CD14-positive monocyte (primary cell): ENCODE measurements at regions not wholly inside any gene's neighbourhood (a gene's known extent, or its start where the extent isn't known, plus 50 kb on each side); places are given as distances from the start of the nearest gene placed in this dataset.

Source experiments
- DNase-seq, 3 donors: peaks; one replicate each; pipeline ENCODE4 v3.0.0-alpha.2; 2011 to 2022
- H2AFZ ChIP-seq: 2 replicates; pipeline ENCODE4 v1.6.0; 2012; ENCODE audit warnings: mild to moderate bottlenecking, low read depth, low read length, inconsistent platforms; ENCODE audit not compliant: insufficient read depth, poor library complexity, severe bottlenecking
- H3K27ac ChIP-seq, 2 donors: 1 replicate in 1 of 2; 2 replicates in 1 of 2; pipeline ENCODE4 v1.5.1; 2012 to 2013; ENCODE audit warnings: low read length in 2 of 2, control low read depth in 1 of 2, inconsistent platforms in 1 of 2, low read depth in 1 of 2, mild to moderate bottlenecking in 1 of 2
- H3K27me3 ChIP-seq, 2 donors: one replicate each; pipeline versions ENCODE4 v1.6.0 to v1.6.1; 2011 to 2013; ENCODE audit warnings: low read length in 2 of 2; ENCODE audit not compliant: control insufficient read depth in 2 of 2, insufficient read depth in 2 of 2
- H3K36me3 ChIP-seq, 2 donors: replicated peaks in 1 of 2; 1 replicate in 1 of 2; 2 replicates in 1 of 2; pipeline versions ENCODE4 v1.5.1 to v1.6.1; 2012 to 2013; ENCODE audit warnings: low read length in 2 of 2, control low read depth in 1 of 2, inconsistent platforms in 1 of 2, mild to moderate bottlenecking in 1 of 2; ENCODE audit not compliant: insufficient read depth in 2 of 2, control insufficient read depth in 1 of 2
- H3K4me1 ChIP-seq, 2 donors: 1 replicate in 1 of 2; 2 replicates in 1 of 2; pipeline versions ENCODE4 v1.5.1 to v1.6.1; 2012 to 2013; ENCODE audit warnings: low read length in 2 of 2, control low read depth in 1 of 2, inconsistent platforms in 1 of 2, mild to moderate bottlenecking in 1 of 2, moderate library complexity in 1 of 2; ENCODE audit not compliant: insufficient read depth in 2 of 2, control insufficient read depth in 1 of 2
- H3K4me2 ChIP-seq: replicated peaks from 2 replicates; pipeline ENCODE3; 2012; ENCODE audit warnings: low read length, moderate library complexity, mild to moderate bottlenecking; ENCODE audit not compliant: poor library complexity, severe bottlenecking; ENCODE audit errors: extremely low read depth
- H3K4me3 ChIP-seq, 3 experiments: fragments of 200-600 bp in 1 of 3; sonication (generic) in 1 of 3; replicated peaks in 1 of 3; 1 replicate in 2 of 3; 2 replicates in 1 of 3; pipeline ENCODE4 v1.5.1; 2011 to 2013; ENCODE audit warnings: low read length in 3 of 3, mild to moderate bottlenecking in 3 of 3, control low read depth in 2 of 3, low read depth in 2 of 3, inconsistent platforms in 1 of 3, moderate library complexity in 1 of 3
- H3K79me2 ChIP-seq: 2 replicates; pipeline ENCODE4 v1.6.0; 2012; ENCODE audit warnings: mild to moderate bottlenecking, control low read depth, inconsistent platforms, low read length, moderate library complexity; ENCODE audit not compliant: insufficient read depth
- H3K9ac ChIP-seq: 2 replicates; pipeline ENCODE4 v1.6.0; 2017; ENCODE audit warnings: low read length, mild to moderate bottlenecking; ENCODE audit not compliant: insufficient read depth, poor library complexity, severe bottlenecking
- H3K9me3 ChIP-seq, 2 donors: replicated peaks in 1 of 2; 1 replicate in 1 of 2; 2 replicates in 1 of 2; pipeline versions ENCODE4 v1.5.1 to v1.6.1; 2012 to 2013; ENCODE audit warnings: low read length in 2 of 2, control low read depth in 1 of 2; ENCODE audit not compliant: control insufficient read depth in 1 of 2, insufficient read depth in 1 of 2
- H4K20me1 ChIP-seq: 2 replicates; pipeline ENCODE4 v1.6.0; 2012; ENCODE audit warnings: mild to moderate bottlenecking, low read length, control low read depth, moderate library complexity; ENCODE audit not compliant: insufficient read depth
- H3K27ac Mint-ChIP-seq, 7 donors: one replicate each; pipeline ENCODE4 v1.8.0; 2020; ENCODE audit warnings: mild to moderate bottlenecking in 7 of 7, mixed read lengths in 7 of 7, moderate library complexity in 6 of 7, inconsistent platforms in 2 of 7
- H3K27me3 Mint-ChIP-seq, 3 donors: one replicate each; pipeline ENCODE4 v1.8.0; 2021 to 2022; ENCODE audit warnings: low read depth in 3 of 3, mild to moderate bottlenecking in 3 of 3, mixed read lengths in 3 of 3, moderate library complexity in 3 of 3, inconsistent platforms in 1 of 3
- H3K36me3 Mint-ChIP-seq, 2 donors: one replicate each; pipeline ENCODE4 v1.8.0; 2020; ENCODE audit warnings: mixed read lengths in 2 of 2, inconsistent platforms in 1 of 2, mild to moderate bottlenecking in 1 of 2
- H3K4me1 Mint-ChIP-seq: one replicate; pipeline ENCODE4 v1.8.0; 2020; ENCODE audit warnings: mild to moderate bottlenecking, mixed read lengths
- H3K4me3 Mint-ChIP-seq, 2 donors: one replicate each; pipeline ENCODE4 v1.8.0; 2020; ENCODE audit warnings: mild to moderate bottlenecking in 2 of 2, mixed read lengths in 2 of 2, moderate library complexity in 1 of 2
- H3K9me3 Mint-ChIP-seq, 7 donors: one replicate each; pipeline ENCODE4 v1.8.0; 2020 to 2022; ENCODE audit warnings: mixed read lengths in 7 of 7, mild to moderate bottlenecking in 6 of 7, moderate library complexity in 6 of 7, inconsistent platforms in 2 of 7
- CTCF ChIP-seq: fragments of 200-600 bp; IDR thresholded peaks from one replicate; pipeline ENCODE4 v1.8.0; 2022; ENCODE audit warnings: antibody characterized with exemption, mild to moderate bottlenecking
- WGBS: methylation state at CpG from one replicate; pipeline ENCODE4 v1.1.5; 2013; ENCODE audit warnings: missing lambda C conversion rate; ENCODE audit not compliant: insufficient coverage; 5-methylcytosine and 5-hydroxymethylcytosine counted together
- intact Hi-C, 2 donors: fragments of 100-400 bp; cut with micrococcal nuclease; formaldehyde crosslinking; loops; one replicate each; pipeline versions ENCODE4 v1.15.0 to v1.15.1; 2023

GRCh38 chr7:13188922-13189321 lies 501.5 kb downstream of the ARL4A start:
- Histone ChIP-seq H3K4me2 (no peak overlapping the region), H4K20me1 (no peaks in the 10 kb centered on the region), H3K27me3 (no peaks in the 10 kb centered on the region), H3K79me2 (no peaks in the 10 kb centered on the region), H3K36me3 (no peaks in the 10 kb centered on the region), H3K4me1 (no peaks in the 10 kb centered on the region), H2AFZ (no peak overlapping the region), H3K9ac (no peak overlapping the region), H3K4me3 (no peak overlapping the region), H3K27ac (no peak overlapping the region), H3K9me3 (no peaks in the 10 kb centered on the region)
- DNase-seq, result no peak
- Mint-ChIP-seq H3K4me1 (no peaks in the 10 kb centered on the region), H3K9me3 (peaks cover 0 to 2% (median 0%) of the 10 kb centered on the region in 7 donors), H3K27ac (no peak overlapping the region), H3K27me3 (peaks cover 0 to 1% (median 0%) of the 10 kb centered on the region in 3 donors), H3K36me3 (no peaks in the 10 kb centered on the region), H3K4me3 (no peak overlapping the region)
- WGBS, result no CpG with 5 or more reads among the region's 1 CpG
- no peak for TF ChIP-seq CTCF
- intact Hi-C loops, result no loop called here

GRCh38 chr7:13189668-13190067 lies 502.2 kb downstream of the ARL4A start:
- H3K79me2 ChIP-seq, result no peaks in the 10 kb centered on the region
- no peak overlapping the region for H3K4me2 ChIP-seq
- Mint-ChIP-seq H3K4me3 (no peak overlapping the region), H3K36me3 (no peaks in the 10 kb centered on the region), H3K27ac (no peak overlapping the region), H3K4me1 (no peaks in the 10 kb centered on the region), H3K9me3 (peaks cover 0 to 2% (median 0%) of the 10 kb centered on the region in 7 donors), H3K27me3 (peaks cover 0 to 1% (median 0%) of the 10 kb centered on the region in 3 donors)
- H2AFZ ChIP-seq, result no peak overlapping the region
- H3K27ac ChIP-seq, result no peak overlapping the region
- H3K4me3 ChIP-seq, result no peak overlapping the region
- no peak for DNase-seq
- H3K4me1 ChIP-seq, result no peaks in the 10 kb centered on the region
- no peaks in the 10 kb centered on the region for H3K27me3 ChIP-seq
- WGBS, result 100% methylated on average over 1 of the region's 2 CpGs
- no peak overlapping the region for H3K9ac ChIP-seq
- H4K20me1 ChIP-seq, result no peaks in the 10 kb centered on the region
- intact Hi-C loops, result no loop called here
- no peaks in the 10 kb centered on the region for H3K9me3 ChIP-seq
- no peaks in the 10 kb centered on the region for H3K36me3 ChIP-seq
- no peak for TF ChIP-seq CTCF
